GM23248 (cell line): ENCODE measurements at regions not wholly inside any gene's neighbourhood (a gene's known extent, or its start where the extent isn't known, plus 50 kb on each side); places are given as distances from the start of the nearest gene placed in this dataset.
A peak's percentile ranks its signal among the peaks of the same experiment; 100 is the strongest.

ENCODE experiments used
- DNase-seq: peaks from one replicate; pipeline ENCODE4 v3.0.0-alpha.2; 2015
- H2AFZ ChIP-seq: fragments of 200-600 bp; sonication (generic); 2 replicates; pipeline ENCODE4 v1.6.1; 2016; ENCODE audit warnings: antibody characterized with exemption
- H3F3A ChIP-seq: fragments of 200-600 bp; sonication (generic); 2 replicates; pipeline ENCODE4 v1.6.1; 2016; ENCODE audit warnings: mild to moderate bottlenecking, antibody characterized with exemption, mixed run types; ENCODE audit not compliant: insufficient read depth
- H3K27ac ChIP-seq: fragments of 200-600 bp; sonication (generic); 2 replicates; pipeline ENCODE4 v1.5.1; 2016; ENCODE audit warnings: mild to moderate bottlenecking
- H3K27me3 ChIP-seq: fragments of 200-600 bp; sonication (generic); replicated peaks from 2 replicates; pipeline ENCODE4 v1.6.1; 2016; ENCODE audit warnings: mild to moderate bottlenecking; ENCODE audit not compliant: insufficient read depth
- H3K36me3 ChIP-seq: fragments of 200-600 bp; sonication (generic); 2 replicates; pipeline ENCODE4 v1.6.1; 2016; ENCODE audit warnings: low read depth, mild to moderate bottlenecking
- H3K4me1 ChIP-seq: fragments of 200-600 bp; sonication (generic); 2 replicates; pipeline ENCODE4 v1.6.1; 2016; ENCODE audit warnings: mild to moderate bottlenecking; ENCODE audit not compliant: insufficient read depth
- H3K4me2 ChIP-seq: fragments of 200-600 bp; sonication (generic); one replicate; pipeline ENCODE4 v1.6.1; 2016; ENCODE audit warnings: mild to moderate bottlenecking; ENCODE audit not compliant: unreplicated experiment
- H3K4me3 ChIP-seq: fragments of 200-600 bp; sonication (generic); 2 replicates; pipeline ENCODE4 v1.5.1; 2016; ENCODE audit warnings: mild to moderate bottlenecking
- H3K79me2 ChIP-seq: fragments of 200-600 bp; sonication (generic); 2 replicates; pipeline ENCODE4 v1.6.1; 2016; ENCODE audit warnings: mild to moderate bottlenecking; ENCODE audit not compliant: insufficient read depth
- H3K9ac ChIP-seq: fragments of 200-600 bp; sonication (generic); 2 replicates; pipeline ENCODE4 v1.6.1; 2016; ENCODE audit warnings: mild to moderate bottlenecking
- H3K9me2 ChIP-seq: fragments of 200-600 bp; sonication (generic); 2 replicates; pipeline ENCODE4 v1.6.1; 2016; ENCODE audit warnings: mixed run types, mild to moderate bottlenecking, moderate library complexity; ENCODE audit not compliant: insufficient read depth
- H3K9me3 ChIP-seq: fragments of 200-600 bp; sonication (generic); one replicate; pipeline ENCODE4 v1.6.1; 2017; ENCODE audit warnings: low read depth
- H4K20me1 ChIP-seq: fragments of 200-600 bp; sonication (generic); 2 replicates; pipeline ENCODE4 v1.6.0; 2016; ENCODE audit not compliant: insufficient read depth
- EZH2 ChIP-seq: fragments of 200-600 bp; sonication (generic); IDR thresholded peaks from 2 replicates; pipeline ENCODE4 v1.6.1; 2018; ENCODE audit warnings: antibody characterized with exemption, mild to moderate bottlenecking; ENCODE audit not compliant: insufficient read depth, poor library complexity, severe bottlenecking
- EZH2phosphoT487 ChIP-seq: fragments of 200-600 bp; sonication (generic); IDR thresholded peaks from 2 replicates; pipeline ENCODE4 v1.6.1; 2018; ENCODE audit warnings: antibody characterized with exemption, moderate library complexity, mild to moderate bottlenecking, low read depth; ENCODE audit not compliant: insufficient read depth
- WGBS, 2 experiments: methylation state at CpG; one replicate each; pipeline ENCODE4 v1.1.6; 2015 to 2017; ENCODE audit warnings: low lambda C conversion rate in 2 of 2, low coverage in 1 of 2; ENCODE audit errors: missing lambda C conversion rate in 2 of 2; 5-methylcytosine and 5-hydroxymethylcytosine counted together
- in situ Hi-C: fragments of 300-500 bp; cut with MboI; formaldehyde crosslinking; loops from 2 replicates; pipeline ENCODE4 v1.15.0; 2020

DNA sequence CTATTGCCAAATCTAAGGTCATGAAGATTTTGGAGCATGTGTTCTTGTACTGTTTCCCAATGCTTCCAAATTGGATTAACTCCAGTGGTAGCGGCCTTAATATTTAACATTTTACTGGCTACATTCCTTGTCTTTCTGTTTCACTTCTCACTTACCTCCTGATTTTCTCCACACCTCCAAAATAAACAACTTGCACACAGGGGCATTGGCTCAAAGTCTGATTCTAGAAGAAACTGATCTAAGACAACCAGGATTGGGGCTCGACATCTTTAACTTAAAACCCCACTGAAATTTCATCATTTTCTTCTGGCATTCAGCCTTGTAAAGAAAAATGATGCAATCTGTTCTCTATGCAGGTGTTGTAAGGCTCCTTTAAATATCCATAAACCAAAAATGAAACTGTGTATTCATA lies 557.9 kb upstream of the ID4 start:
- 31 to 39% methylated on average over 2 of the region's 2 CpGs for WGBS, 2 experiments
- Histone ChIP-seq H3K9me3 (no peaks in the 10 kb centered on the region), H3K36me3 (no peaks in the 10 kb centered on the region), H3K4me1 (no peaks in the 10 kb centered on the region), H3K79me2 (no peaks in the 10 kb centered on the region), H3K9me2 (no peaks in the 10 kb centered on the region), H3K27me3 (no peaks in the 10 kb centered on the region), H2AFZ (no peak overlapping the region), H3K4me3 (no peak overlapping the region), H4K20me1 (no peaks in the 10 kb centered on the region), H3K9ac (no peak overlapping the region), H3K27ac (no peak overlapping the region), H3K4me2 (no peak overlapping the region), H3F3A (no peaks in the 10 kb centered on the region)
- DNase-seq, result peak; percentile 4
- in situ Hi-C loops, result no loop called here
- TF ChIP-seq EZH2 (no peak), EZH2phosphoT487 (no peak)

DNA sequence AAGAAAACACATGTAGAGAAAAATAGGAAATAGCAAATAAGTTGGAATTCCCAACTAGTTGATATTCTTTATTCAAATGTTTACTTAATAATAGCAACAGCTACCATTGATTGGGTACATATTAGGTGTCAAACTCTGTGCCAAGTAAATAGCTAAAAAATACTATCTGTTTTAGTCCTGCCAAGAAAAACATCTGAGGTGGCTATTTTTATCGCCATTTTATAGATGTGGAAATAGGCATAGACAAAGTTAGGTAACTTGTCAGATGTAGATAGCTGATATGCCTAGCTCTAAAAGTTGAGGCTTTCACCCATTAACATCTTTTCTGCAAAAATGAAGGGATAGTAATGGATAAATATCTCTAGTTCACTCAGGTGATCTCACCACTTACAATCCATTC lies 549.2 kb upstream of the ID4 start:
- Histone ChIP-seq H3K27me3 (no peaks in the 10 kb centered on the region), H3K79me2 (no peaks in the 10 kb centered on the region), H2AFZ (no peak overlapping the region), H3K4me1 (no peaks in the 10 kb centered on the region), H3K9ac (no peak overlapping the region), H3F3A (no peaks in the 10 kb centered on the region), H3K9me2 (no peaks in the 10 kb centered on the region), H3K4me2 (no peak overlapping the region), H3K9me3 (no peaks in the 10 kb centered on the region), H3K4me3 (no peak overlapping the region), H3K36me3 (no peaks in the 10 kb centered on the region), H4K20me1 (no peaks in the 10 kb centered on the region), H3K27ac (no peak overlapping the region)
- no peak for DNase-seq
- no peak for TF ChIP-seq EZH2
- no peak for TF ChIP-seq EZH2phosphoT487
- WGBS, 2 experiments, result 39 to 57% methylated on average over 1 of the region's 1 CpG
- in situ Hi-C loops, result no loop called here

DNA sequence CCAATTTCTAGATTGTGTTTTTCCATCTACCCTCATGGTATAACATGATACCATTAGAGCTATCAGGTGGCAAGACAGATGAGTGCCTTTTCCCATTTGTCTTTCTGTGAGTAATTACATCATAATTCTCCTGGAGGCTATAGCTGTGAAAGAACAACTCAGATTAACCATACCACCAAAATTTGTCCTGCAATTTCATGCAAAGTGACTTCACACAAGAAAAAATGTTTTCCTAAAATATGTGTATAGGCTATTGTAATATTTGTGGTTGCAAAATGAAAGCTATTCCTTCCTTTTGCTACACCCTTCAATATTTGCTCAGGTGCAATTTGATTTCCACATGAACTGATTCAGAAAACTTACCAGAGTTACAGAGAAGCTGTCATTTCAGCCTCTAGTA lies 547.7 kb upstream of the ID4 start:
- H3K4me3 ChIP-seq, result no peak overlapping the region
- H3K27ac ChIP-seq, result no peak overlapping the region
- no peaks in the 10 kb centered on the region for H4K20me1 ChIP-seq
- H3K36me3 ChIP-seq, result no peaks in the 10 kb centered on the region
- TF ChIP-seq EZH2 (no peak), EZH2phosphoT487 (no peak)
- H3K27me3 ChIP-seq, result no peaks in the 10 kb centered on the region
- no peak for DNase-seq
- no peaks in the 10 kb centered on the region for H3F3A ChIP-seq
- H3K4me2 ChIP-seq, result no peak overlapping the region
- no peak overlapping the region for H2AFZ ChIP-seq
- no peak overlapping the region for H3K9ac ChIP-seq
- H3K4me1 ChIP-seq, result no peaks in the 10 kb centered on the region
- H3K9me3 ChIP-seq, result no peaks in the 10 kb centered on the region
- H3K9me2 ChIP-seq, result no peaks in the 10 kb centered on the region
- in situ Hi-C loops, result no loop called here
- H3K79me2 ChIP-seq, result no peaks in the 10 kb centered on the region

DNA sequence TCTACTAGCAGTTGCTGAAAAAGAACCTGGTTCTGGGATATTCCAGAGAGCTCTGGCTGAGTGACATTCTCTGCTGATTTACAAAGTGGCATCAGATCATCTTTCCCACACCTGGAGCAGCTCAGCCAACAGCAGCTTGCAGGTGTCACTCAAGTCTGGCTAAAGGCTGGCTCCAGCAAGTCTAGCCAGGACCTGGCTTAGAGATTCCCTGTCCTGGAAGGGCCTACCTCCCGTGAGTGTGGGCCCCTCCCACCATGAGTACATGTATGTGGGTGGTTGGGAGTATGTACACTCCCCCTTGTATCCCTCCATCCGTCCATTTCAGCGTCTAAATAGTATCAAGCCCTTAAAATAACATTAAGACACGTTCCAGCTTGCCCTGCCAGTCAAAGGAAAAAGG lies 539.3 kb upstream of the ID4 start:
- no peak overlapping the region for H3K27ac ChIP-seq
- H3K4me3 ChIP-seq, result no peak overlapping the region
- H3K36me3 ChIP-seq, result no peaks in the 10 kb centered on the region
- H4K20me1 ChIP-seq, result no peaks in the 10 kb centered on the region
- no peak overlapping the region for H3K9ac ChIP-seq
- in situ Hi-C loops, result no loop called here
- H3K79me2 ChIP-seq, result no peaks in the 10 kb centered on the region
- peaks cover 23% of the 10 kb centered on the region for H3F3A ChIP-seq
- no peak overlapping the region for H3K4me2 ChIP-seq
- H3K27me3 ChIP-seq, result no peaks in the 10 kb centered on the region
- DNase-seq, result no peak
- no peaks in the 10 kb centered on the region for H3K9me3 ChIP-seq
- TF ChIP-seq EZH2phosphoT487 (no peak), EZH2 (no peak)
- 61 to 67% methylated on average over 4 of the region's 4 CpGs for WGBS, 2 experiments
- no peaks in the 10 kb centered on the region for H3K9me2 ChIP-seq
- H3K4me1 ChIP-seq, result peaks cover 19% of the 10 kb centered on the region
- no peak overlapping the region for H2AFZ ChIP-seq

DNA sequence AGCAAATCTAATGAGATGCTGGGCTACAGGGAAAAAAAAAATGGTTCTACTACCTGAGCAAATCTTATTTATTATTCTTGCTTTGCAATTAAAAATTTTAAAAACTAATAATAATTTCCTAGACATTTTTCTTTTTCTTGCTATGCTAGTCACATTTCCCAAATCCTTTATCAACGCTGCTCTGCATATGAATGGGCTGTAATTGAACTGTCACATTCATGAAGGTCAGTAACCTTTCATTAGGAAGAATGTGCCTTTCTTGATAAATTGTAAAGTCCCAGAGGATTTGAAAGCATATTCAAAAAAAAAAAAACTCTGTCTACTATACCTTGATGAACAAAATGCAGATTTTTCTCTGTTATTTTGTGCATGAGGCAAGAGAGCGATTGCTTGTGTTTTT lies 538.7 kb upstream of the ID4 start:
- Histone ChIP-seq H3K4me3 (no peak overlapping the region), H3K36me3 (no peaks in the 10 kb centered on the region), H2AFZ (no peak overlapping the region), H3K27me3 (no peaks in the 10 kb centered on the region), H3K4me1 (peaks cover 20% of the 10 kb centered on the region), H4K20me1 (no peaks in the 10 kb centered on the region), H3K9ac (no peak overlapping the region), H3K9me2 (no peaks in the 10 kb centered on the region), H3K4me2 (no peak overlapping the region), H3F3A (peaks cover 24% of the 10 kb centered on the region), H3K79me2 (no peaks in the 10 kb centered on the region), H3K27ac (no peak overlapping the region), H3K9me3 (no peaks in the 10 kb centered on the region)
- in situ Hi-C loops, result no loop called here
- no peak for TF ChIP-seq EZH2
- no peak for TF ChIP-seq EZH2phosphoT487
- WGBS, 2 experiments, result 93 to 94% methylated on average over 2 of the region's 2 CpGs
- DNase-seq, result no peak
